Astrocyte (in vitro differentiated cells and primary cell): ENCODE measurements at regions not wholly inside any gene's neighbourhood (a gene's known extent, or its start where the extent isn't known, plus 50 kb on each side); places are given as distances from the start of the nearest gene placed in this dataset.
"Not testable (repeated sequence)": the region's sequence is repeated elsewhere in the genome, so short reads cannot be mapped to it uniquely, and the experiment has no call there.

Experiments
- DNase-seq: peaks from one replicate; pipeline ENCODE4 v3.0.0-alpha.2; 2010; ENCODE audit warnings: low read depth
- FAIRE-seq: peaks from 2 replicates; lab custom pipeline; 2011; peaks lifted over from hg19 to GRCh38; lab: Jason Lieb, UNC
- H2AFZ ChIP-seq: 2 replicates; pipeline ENCODE4 v1.6.0; 2012; ENCODE audit warnings: low read depth, low read length, inconsistent platforms
- H3K27ac ChIP-seq: 2 replicates; pipeline ENCODE4 v1.5.1; 2011; ENCODE audit warnings: low read depth, low read length, inconsistent platforms
- H3K27me3 ChIP-seq: 2 replicates; pipeline ENCODE4 v1.6.0; 2011; ENCODE audit warnings: low read length, inconsistent platforms; ENCODE audit not compliant: insufficient read depth
- H3K36me3 ChIP-seq: 2 replicates; pipeline ENCODE4 v1.5.1; 2011; ENCODE audit warnings: low read length, inconsistent platforms; ENCODE audit not compliant: insufficient read depth
- H3K4me1 ChIP-seq: 2 replicates; pipeline ENCODE4 v1.5.1; 2011; ENCODE audit warnings: low read length, inconsistent platforms; ENCODE audit not compliant: insufficient read depth
- H3K4me2 ChIP-seq: 2 replicates; pipeline ENCODE4 v1.6.0; 2012; ENCODE audit warnings: low read length, inconsistent platforms
- H3K4me3 ChIP-seq: 2 replicates; pipeline ENCODE4 v1.5.1; 2011; ENCODE audit warnings: low read depth, mild to moderate bottlenecking, low read length, inconsistent platforms; ENCODE audit not compliant: insufficient read depth
- H3K79me2 ChIP-seq: 2 replicates; pipeline ENCODE4 v1.6.0; 2012; ENCODE audit warnings: mild to moderate bottlenecking, low read length, inconsistent platforms; ENCODE audit not compliant: insufficient read depth
- H3K9ac ChIP-seq: 2 replicates; pipeline ENCODE4 v1.6.0; 2012; ENCODE audit warnings: mild to moderate bottlenecking, low read length, inconsistent platforms
- H3K9me3 ChIP-seq: 2 replicates; pipeline ENCODE4 v1.5.1; 2012; ENCODE audit warnings: low read depth, mild to moderate bottlenecking, low read length, inconsistent platforms; ENCODE audit not compliant: insufficient read depth
- H4K20me1 ChIP-seq: 2 replicates; pipeline ENCODE4 v1.6.0; 2012; ENCODE audit warnings: low read length, inconsistent platforms; ENCODE audit not compliant: insufficient read depth
- H3K27ac Mint-ChIP-seq: one replicate; pipeline ENCODE4 v1.8.0; 2021; ENCODE audit warnings: mild to moderate bottlenecking, mixed read lengths; ENCODE audit not compliant: unreplicated experiment
- H3K27me3 Mint-ChIP-seq: one replicate; pipeline ENCODE4 v1.8.0; 2021; ENCODE audit warnings: low read depth, mixed read lengths; ENCODE audit not compliant: unreplicated experiment
- H3K36me3 Mint-ChIP-seq: one replicate; pipeline ENCODE4 v1.8.0; 2021; ENCODE audit warnings: low read depth, mixed read lengths; ENCODE audit not compliant: unreplicated experiment
- H3K4me1 Mint-ChIP-seq: one replicate; pipeline ENCODE4 v1.8.0; 2021; ENCODE audit warnings: low read depth, mixed read lengths; ENCODE audit not compliant: unreplicated experiment
- H3K4me3 Mint-ChIP-seq: one replicate; pipeline ENCODE4 v1.8.0; 2021; ENCODE audit warnings: mild to moderate bottlenecking, moderate library complexity, mixed read lengths; ENCODE audit not compliant: unreplicated experiment
- H3K9me3 Mint-ChIP-seq: one replicate; pipeline ENCODE4 v1.8.0; 2021; ENCODE audit warnings: mild to moderate bottlenecking, mixed read lengths; ENCODE audit not compliant: unreplicated experiment
- CTCF ChIP-seq: IDR thresholded peaks from 2 replicates; pipeline ENCODE4 v1.5.1; 2011; ENCODE audit warnings: low read depth, mild to moderate bottlenecking, inconsistent platforms, low read length, moderate library complexity; ENCODE audit not compliant: insufficient read depth
- EZH2 ChIP-seq: IDR thresholded peaks from 2 replicates; pipeline ENCODE4 v1.6.1; 2012; ENCODE audit warnings: mild to moderate bottlenecking, low read length, inconsistent platforms; ENCODE audit not compliant: insufficient read depth

DNA sequence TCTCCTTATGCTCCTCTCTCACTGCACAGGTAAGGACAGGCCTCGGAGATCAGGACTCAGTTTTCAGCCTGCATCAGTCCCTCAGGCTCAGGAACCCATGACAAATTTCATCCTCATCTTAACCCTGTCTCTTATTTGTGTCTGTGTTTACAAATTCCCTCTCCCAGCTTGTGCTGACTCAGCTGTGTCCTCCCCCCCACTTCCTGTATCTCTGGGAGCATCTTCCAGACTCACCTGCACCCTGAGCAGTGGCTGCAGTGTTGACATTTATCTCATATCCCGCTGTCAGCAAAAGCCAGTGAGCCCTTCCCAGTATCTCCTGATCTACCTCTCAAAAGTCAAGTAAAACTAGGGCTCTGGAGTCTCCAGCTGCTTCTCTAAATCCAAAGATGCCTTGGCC, 65.6 kb upstream of the VPREB1 start:
- no peak overlapping the region for H3K27ac ChIP-seq
- H3K36me3 Mint-ChIP-seq: no peaks in the 10 kb centered on the region
- no peak overlapping the region for H3K9ac ChIP-seq
- H3K79me2 ChIP-seq: no peaks in the 10 kb centered on the region
- FAIRE-seq (no peak), DNase-seq (no peak)
- no peak overlapping the region for H3K27ac Mint-ChIP-seq
- no peak overlapping the region for H2AFZ ChIP-seq
- H3K9me3 ChIP-seq: no peaks in the 10 kb centered on the region
- no peak overlapping the region for H3K4me2 ChIP-seq
- no peaks in the 10 kb centered on the region for H4K20me1 ChIP-seq
- H3K4me1 Mint-ChIP-seq: no peaks in the 10 kb centered on the region
- H3K27me3 ChIP-seq: peaks cover 15% of the 10 kb centered on the region
- no peak overlapping the region for H3K4me3 ChIP-seq
- TF ChIP-seq CTCF: no peak
- TF ChIP-seq EZH2: no peak
- H3K36me3 ChIP-seq: no peaks in the 10 kb centered on the region
- no peaks in the 10 kb centered on the region for H3K4me1 ChIP-seq
- H3K4me3 Mint-ChIP-seq: no peak overlapping the region
- H3K9me3 Mint-ChIP-seq: peaks cover 1% of the 10 kb centered on the region
- H3K27me3 Mint-ChIP-seq: peaks cover 91% of the 10 kb centered on the region

DNA sequence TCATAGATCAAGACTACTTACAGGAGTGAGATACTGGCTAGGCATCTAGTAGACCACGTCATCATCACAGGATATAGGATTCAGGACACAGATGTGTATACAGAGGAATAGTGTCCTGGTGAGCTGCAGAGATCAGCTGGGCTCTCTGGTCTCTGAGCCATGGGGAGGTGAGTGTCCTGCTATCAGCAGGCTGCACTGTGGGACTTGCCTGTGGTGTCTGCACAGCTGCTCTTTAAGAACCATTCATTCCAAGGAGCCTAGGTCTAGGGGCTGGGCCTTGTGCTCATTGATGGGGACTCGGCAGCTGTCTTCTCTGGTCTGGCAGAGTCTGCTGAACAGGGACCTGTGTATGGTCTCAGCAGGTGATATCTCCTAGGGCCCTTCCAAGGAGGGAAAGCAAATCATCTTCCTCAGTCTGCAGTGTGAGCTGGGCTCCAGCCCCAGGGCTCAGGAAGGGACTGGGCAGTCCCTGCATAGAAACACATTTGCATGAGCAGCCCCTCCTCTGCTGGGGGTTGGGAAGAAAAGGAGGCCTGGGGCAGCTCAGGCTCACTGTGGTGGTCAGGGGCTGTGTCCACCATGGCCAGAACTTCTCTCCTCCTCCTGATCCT, 66.1 kb upstream of the VPREB1 start:
- Histone ChIP-seq H3K36me3 (no peaks in the 10 kb centered on the region), H3K9me3 (no peaks in the 10 kb centered on the region), H3K4me1 (no peaks in the 10 kb centered on the region), H3K4me3 (no peak overlapping the region), H2AFZ (no peak overlapping the region), H3K27me3 (peaks cover 14% of the 10 kb centered on the region), H3K9ac (no peak overlapping the region), H3K79me2 (no peaks in the 10 kb centered on the region), H3K4me2 (no peak overlapping the region), H3K27ac (no peak overlapping the region), H4K20me1 (no peaks in the 10 kb centered on the region)
- H3K27me3 Mint-ChIP-seq: peaks cover 91% of the 10 kb centered on the region
- FAIRE-seq: no peak
- no peak overlapping the region for H3K27ac Mint-ChIP-seq
- DNase-seq: no peak
- peaks cover 1% of the 10 kb centered on the region for H3K9me3 Mint-ChIP-seq
- no peaks in the 10 kb centered on the region for H3K4me1 Mint-ChIP-seq
- TF ChIP-seq CTCF: no peak
- no peak for TF ChIP-seq EZH2
- H3K36me3 Mint-ChIP-seq: no peaks in the 10 kb centered on the region
- H3K4me3 Mint-ChIP-seq: no peak overlapping the region

DNA sequence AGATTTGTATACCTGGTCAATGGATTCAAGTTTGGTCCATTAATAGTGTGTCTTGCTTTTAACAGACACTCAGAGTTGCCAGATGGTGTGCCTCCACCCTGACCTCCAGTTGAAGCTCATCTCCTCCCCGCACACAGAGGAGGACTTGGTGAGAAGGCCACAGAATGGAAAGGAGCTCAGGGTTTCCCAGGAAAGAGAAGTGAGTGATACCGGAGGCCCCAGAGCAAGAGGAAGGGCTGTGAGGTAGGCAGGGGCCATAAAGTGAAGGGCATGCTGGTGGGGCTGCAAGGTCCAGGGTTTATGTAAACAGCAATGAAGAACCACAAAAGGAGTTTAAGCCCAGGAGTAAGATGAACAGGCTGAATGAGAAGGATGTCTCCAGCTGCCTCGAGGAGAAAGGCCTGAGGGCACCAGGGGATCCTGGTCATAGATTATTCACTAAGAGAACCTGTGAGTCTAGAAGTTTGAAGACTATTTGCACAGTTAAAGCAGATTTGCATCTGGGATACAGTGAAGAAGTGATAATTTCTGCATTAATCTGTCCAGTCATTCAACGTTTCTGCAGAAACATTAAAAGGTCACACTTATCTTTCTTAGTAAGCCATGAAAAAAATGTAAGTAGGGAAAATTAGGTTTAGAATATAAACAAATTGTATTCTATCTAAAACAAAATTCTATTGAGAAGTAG, 67.5 kb upstream of the VPREB1 start:
- TF ChIP-seq CTCF (no peak), EZH2 (no peak)
- peaks cover 1% of the 10 kb centered on the region for H3K9me3 Mint-ChIP-seq
- peaks cover 8% of the 10 kb centered on the region for H3K27me3 ChIP-seq
- H3K36me3 ChIP-seq: no peaks in the 10 kb centered on the region
- H3K4me1 Mint-ChIP-seq: no peaks in the 10 kb centered on the region
- no peaks in the 10 kb centered on the region for H3K36me3 Mint-ChIP-seq
- peaks cover 82% of the 10 kb centered on the region for H3K27me3 Mint-ChIP-seq
- H3K4me3 Mint-ChIP-seq: no peak overlapping the region
- no peaks in the 10 kb centered on the region for H3K4me1 ChIP-seq
- DNase-seq: no peak
- no peaks in the 10 kb centered on the region for H3K9me3 ChIP-seq
- H3K4me3 ChIP-seq: no peak overlapping the region
- H3K27ac ChIP-seq: no peak overlapping the region
- no peak overlapping the region for H3K4me2 ChIP-seq
- no peaks in the 10 kb centered on the region for H3K79me2 ChIP-seq
- no peak overlapping the region for H3K9ac ChIP-seq
- H2AFZ ChIP-seq: no peak overlapping the region
- FAIRE-seq: no peak
- no peaks in the 10 kb centered on the region for H4K20me1 ChIP-seq
- no peak overlapping the region for H3K27ac Mint-ChIP-seq

DNA sequence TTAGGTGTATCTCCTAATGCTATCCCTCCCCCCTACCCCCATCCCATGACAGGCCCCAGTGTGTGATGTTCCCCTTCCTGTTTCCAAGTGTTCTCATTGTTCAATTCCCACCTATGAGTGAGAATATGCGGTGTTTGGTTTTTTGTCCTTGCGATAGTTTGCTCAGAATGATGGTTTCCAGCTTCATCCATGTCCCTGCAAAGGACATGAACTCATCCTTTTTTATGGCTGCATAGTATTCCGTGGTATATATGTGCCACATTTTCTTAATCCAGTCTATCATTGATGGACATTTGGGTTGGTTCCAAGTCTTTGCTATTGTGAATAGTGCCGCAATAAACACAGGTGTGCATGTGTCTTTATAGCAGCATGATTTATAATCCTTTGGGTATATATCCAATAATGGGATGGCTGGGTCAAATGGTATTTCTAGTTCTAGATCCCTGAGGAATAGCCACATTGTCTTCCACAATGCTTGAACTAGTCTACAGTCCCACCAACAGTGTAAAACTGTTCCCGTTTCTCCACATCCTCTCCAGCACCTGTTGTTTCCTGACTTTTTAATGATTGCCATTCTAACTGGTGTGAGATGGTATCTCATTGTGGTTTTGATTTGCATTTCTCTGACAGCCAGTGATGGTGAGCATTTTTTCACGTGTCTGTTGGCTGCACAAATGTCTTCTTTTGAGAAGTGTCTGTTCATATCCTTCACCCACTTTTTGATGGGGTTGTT, 71.5 kb upstream of the VPREB1 start:
- not testable (repeated sequence) for H3K4me1 ChIP-seq, H3K4me3 Mint-ChIP-seq
- H3K27me3 Mint-ChIP-seq: peaks cover 74% of the 10 kb centered on the region

More for the DNA sequence above, 71.5 kb upstream of the VPREB1 start:
- H3K79me2 ChIP-seq, H3K36me3 ChIP-seq, H4K20me1 ChIP-seq, H3K27ac Mint-ChIP-seq, H3K27me3 ChIP-seq, H3K4me3 ChIP-seq, H3K4me1 Mint-ChIP-seq, H2AFZ ChIP-seq, H3K9me3 ChIP-seq, FAIRE-seq, H3K9me3 Mint-ChIP-seq, H3K9ac ChIP-seq, H3K4me2 ChIP-seq, DNase-seq, H3K36me3 Mint-ChIP-seq, H3K27ac ChIP-seq: not testable (repeated sequence)
